B cell (primary cell): ENCODE measurements at regions not wholly inside any gene's neighbourhood (a gene's known extent, or its start where the extent isn't known, plus 50 kb on each side); places are given as distances from the start of the nearest gene placed in this dataset.

ENCODE experiments used
- ATAC-seq: fragments of 200-7000 bp; cut with Tn5 transposase; one replicate; pipeline ENCODE4 v1.10.0; 2021; ENCODE audit warnings: low read depth, mild to moderate bottlenecking, moderate number of reproducible peaks, moderate library complexity
- CTCF ChIA-PET: fragments of 350-600 bp; sonication (Branson Sonifier 250); formaldehyde crosslinking; loops from one replicate; lab custom pipeline; 2021; ENCODE audit warnings: antibody characterized with exemption, inconsistent platforms; lab: Charles Lee
- POLR2A ChIA-PET: fragments of 350-600 bp; sonication (Branson Sonifier 250); formaldehyde crosslinking; loops from one replicate; lab custom pipeline; 2021; ENCODE audit warnings: antibody characterized with exemption; lab: Charles Lee
- DNase-seq: peaks from one replicate; pipeline ENCODE4 v3.0.0; 2013
- H2AFZ ChIP-seq: 2 replicates; pipeline ENCODE4 v1.6.1; 2012; ENCODE audit warnings: mild to moderate bottlenecking, low read depth, low read length; ENCODE audit not compliant: insufficient read depth, poor library complexity, severe bottlenecking
- H3K27ac ChIP-seq, 2 donors: 1 replicate in 1 of 2; 2 replicates in 1 of 2; pipeline ENCODE4 v1.5.1; 2012 to 2013; ENCODE audit warnings: low read length in 2 of 2, mild to moderate bottlenecking in 2 of 2, moderate library complexity in 1 of 2
- H3K27me3 ChIP-seq, 4 experiments: fragments of 200-600 bp in 1 of 4; sonication (generic) in 1 of 4; replicated peaks in 1 of 4; 1 replicate in 2 of 4; 2 replicates in 2 of 4; pipeline versions ENCODE4 v1.6.1 to v1.7.0; 2013 to 2016; ENCODE audit warnings: low read length in 3 of 4, mild to moderate bottlenecking in 2 of 4, mixed read lengths in 1 of 4, moderate library complexity in 1 of 4; ENCODE audit not compliant: insufficient read depth in 4 of 4, control insufficient read depth in 3 of 4; ENCODE audit errors: control extremely low read depth in 1 of 4
- H3K36me3 ChIP-seq, 2 experiments: replicated peaks in 1 of 2; 1 replicate in 1 of 2; 2 replicates in 1 of 2; pipeline versions ENCODE4 v1.6.1 to v1.7.1; 2013; ENCODE audit warnings: low read length in 1 of 2; ENCODE audit not compliant: insufficient read depth in 2 of 2, control insufficient read depth in 1 of 2; ENCODE audit errors: control extremely low read depth in 1 of 2, extremely low read depth in 1 of 2
- H3K4me1 ChIP-seq, 2 donors: fragments of 200-600 bp in 1 of 2; sonication (generic) in 1 of 2; 1 replicate in 1 of 2; 2 replicates in 1 of 2; pipeline versions ENCODE4 v1.5.1 to v1.6.1; 2013 to 2017; ENCODE audit warnings: low read length in 2 of 2; ENCODE audit not compliant: control insufficient read depth in 2 of 2, insufficient read depth in 2 of 2
- H3K4me2 ChIP-seq: replicated peaks from 2 replicates; pipeline ENCODE3; 2012; ENCODE audit warnings: mild to moderate bottlenecking, low read depth, low read length; ENCODE audit not compliant: poor library complexity, severe bottlenecking
- H3K4me3 ChIP-seq, 5 experiments: fragments of 200-600 bp in 1 of 5; sonication (generic) in 1 of 5; 1 replicate in 3 of 5; 2 replicates in 2 of 5; pipeline versions ENCODE4 v1.5.1 to v1.7.0; 2011 to 2016; ENCODE audit warnings: low read length in 4 of 5, mild to moderate bottlenecking in 4 of 5, low read depth in 2 of 5, control low read depth in 1 of 5, moderate library complexity in 1 of 5; ENCODE audit not compliant: insufficient read depth in 1 of 5; ENCODE audit errors: control extremely low read depth in 1 of 5, extremely low read depth in 1 of 5
- H3K79me2 ChIP-seq: fragments of 200-600 bp; sonication (generic); one replicate; pipeline ENCODE4 v1.6.0; 2016; ENCODE audit warnings: low read length; ENCODE audit not compliant: control insufficient read depth, insufficient read depth
- H3K9ac ChIP-seq: fragments of 200-600 bp; sonication (generic); 2 replicates; pipeline ENCODE4 v1.6.1; 2017; ENCODE audit warnings: mild to moderate bottlenecking, low read length, moderate library complexity
- H3K9me3 ChIP-seq, 3 donors: one replicate each; pipeline versions ENCODE4 v1.6.1 to v1.7.1; 2013; ENCODE audit warnings: low read length in 2 of 3; ENCODE audit not compliant: control insufficient read depth in 2 of 3, insufficient read depth in 1 of 3; ENCODE audit errors: control extremely low read depth in 1 of 3
- H4K20me1 ChIP-seq: 2 replicates; pipeline ENCODE4 v1.6.0; 2012; ENCODE audit warnings: mild to moderate bottlenecking, low read length; ENCODE audit not compliant: insufficient read depth, control insufficient read depth, poor library complexity, severe bottlenecking
- H3K27ac Mint-ChIP-seq: one replicate; pipeline ENCODE4 v1.8.0; 2021; ENCODE audit warnings: mixed read lengths
- H3K27me3 Mint-ChIP-seq: one replicate; pipeline ENCODE4 v1.8.0; 2021; ENCODE audit warnings: mixed read lengths
- H3K4me1 Mint-ChIP-seq: one replicate; pipeline ENCODE4 v1.8.0; 2021; ENCODE audit warnings: mixed read lengths
- H3K4me3 Mint-ChIP-seq: one replicate; pipeline ENCODE4 v1.8.0; 2021; ENCODE audit warnings: mixed read lengths
- H3K9me3 Mint-ChIP-seq: one replicate; pipeline ENCODE4 v1.8.0; 2022; ENCODE audit warnings: mixed read lengths; ENCODE audit not compliant: insufficient read depth
- CTCF ChIP-seq: fragments of 200-600 bp; IDR thresholded peaks from one replicate; pipeline ENCODE4 v1.8.0; 2022; ENCODE audit warnings: antibody characterized with exemption, mild to moderate bottlenecking
- EZH2 ChIP-seq: IDR thresholded peaks from 2 replicates; pipeline ENCODE4 v1.6.1; 2012; ENCODE audit warnings: borderline replicate concordance, low read depth, mild to moderate bottlenecking, moderate library complexity, low read length; ENCODE audit not compliant: insufficient read depth, poor library complexity, severe bottlenecking
- WGBS: methylation state at CpG from one replicate; pipeline ENCODE4 v1.1.5; 2013; ENCODE audit warnings: missing lambda C conversion rate; ENCODE audit not compliant: insufficient coverage; 5-methylcytosine and 5-hydroxymethylcytosine counted together
- intact Hi-C: fragments of 100-400 bp; cut with micrococcal nuclease; formaldehyde crosslinking; loops from one replicate; pipeline ENCODE4 v1.10.0; 2022

GRCh38 chr1:214155987-214156625 is 124.9 kb upstream of the SMYD2 start:
- POLR2A ChIA-PET, result no interaction called here
- Histone ChIP-seq H3K9ac (no peak overlapping the region), H2AFZ (no peak overlapping the region), H3K79me2 (no peaks in the 10 kb centered on the region), H3K27ac (no peak overlapping the region), H3K27me3 (peaks cover 0 to 4% (median 0%) of the 10 kb centered on the region in 4 experiments), H3K4me3 (no peak overlapping the region), H4K20me1 (no peaks in the 10 kb centered on the region), H3K4me1 (no peaks in the 10 kb centered on the region), H3K4me2 (no peak overlapping the region), H3K9me3 (peaks cover 0 to 2% (median 0%) of the 10 kb centered on the region in 3 donors), H3K36me3 (no peaks in the 10 kb centered on the region)
- Mint-ChIP-seq H3K27me3 (peaks cover 9% of the 10 kb centered on the region), H3K4me1 (no peaks in the 10 kb centered on the region), H3K27ac (no peak overlapping the region), H3K9me3 (no peaks in the 10 kb centered on the region), H3K4me3 (no peak overlapping the region)
- DNase-seq (no peak), ATAC-seq (no peak)
- intact Hi-C loops, result no loop called here
- no CpG with 5 or more reads among the region's 2 CpGs for WGBS
- TF ChIP-seq CTCF (no peak), EZH2 (no peak)
- CTCF ChIA-PET, result no interaction called here

DNA sequence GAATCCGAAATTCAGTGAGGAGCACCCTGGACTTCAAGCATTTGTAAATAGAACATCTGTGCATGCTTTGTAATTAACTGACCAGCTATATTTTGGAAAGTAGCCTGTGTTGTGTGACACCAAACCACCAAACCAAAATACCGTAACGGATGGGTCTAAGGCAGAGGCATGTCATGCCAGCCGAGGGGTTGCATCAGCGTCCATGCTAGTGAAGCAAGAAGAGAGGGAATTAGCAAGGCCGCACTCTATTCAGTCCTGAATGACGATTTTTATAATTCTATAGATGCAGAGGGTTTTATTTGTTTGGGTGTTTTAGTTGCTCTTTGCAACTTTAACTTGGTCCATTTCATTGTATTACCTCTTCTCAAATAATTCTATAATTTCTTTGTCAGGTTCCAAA is 116.8 kb upstream of the SMYD2 start:
- Histone ChIP-seq H4K20me1 (no peaks in the 10 kb centered on the region), H3K9ac (no peak overlapping the region), H3K4me3 (no peak overlapping the region), H3K9me3 (peaks cover 0 to 2% (median 0%) of the 10 kb centered on the region in 3 donors), H3K36me3 (no peaks in the 10 kb centered on the region), H2AFZ (no peak overlapping the region), H3K4me2 (no peak overlapping the region), H3K4me1 (no peaks in the 10 kb centered on the region), H3K27ac (no peak overlapping the region), H3K27me3 (peaks cover 0 to 5% (median 0%) of the 10 kb centered on the region in 4 experiments), H3K79me2 (no peaks in the 10 kb centered on the region)
- no peak overlapping the region for H3K27ac Mint-ChIP-seq
- TF ChIP-seq CTCF (no peak), EZH2 (no peak)
- no peak overlapping the region for H3K4me3 Mint-ChIP-seq
- ChIA-PET POLR2A (no interaction called here), CTCF (no interaction called here)
- H3K4me1 Mint-ChIP-seq, result no peaks in the 10 kb centered on the region
- ATAC-seq (no peak), DNase-seq (no peak)
- H3K9me3 Mint-ChIP-seq, result no peaks in the 10 kb centered on the region
- WGBS, result no CpG with 5 or more reads among the region's 7 CpGs
- intact Hi-C loops, result no loop called here
- H3K27me3 Mint-ChIP-seq, result peaks cover 10% of the 10 kb centered on the region
